Ureter (tissue), 1 donor: ENCODE measurements at regions not wholly inside any gene's neighbourhood (a gene's known extent, or its start where the extent isn't known, plus 50 kb on each side); places are given as distances from the start of the nearest gene placed in this dataset.

Source experiments
- DNase-seq: peaks from one replicate; pipeline ENCODE4 v3.0.0-alpha.2; 2020; ENCODE audit warnings: low spot score
- donor health status: DM: yes; HTN: yes; CAD: no.

DNA sequence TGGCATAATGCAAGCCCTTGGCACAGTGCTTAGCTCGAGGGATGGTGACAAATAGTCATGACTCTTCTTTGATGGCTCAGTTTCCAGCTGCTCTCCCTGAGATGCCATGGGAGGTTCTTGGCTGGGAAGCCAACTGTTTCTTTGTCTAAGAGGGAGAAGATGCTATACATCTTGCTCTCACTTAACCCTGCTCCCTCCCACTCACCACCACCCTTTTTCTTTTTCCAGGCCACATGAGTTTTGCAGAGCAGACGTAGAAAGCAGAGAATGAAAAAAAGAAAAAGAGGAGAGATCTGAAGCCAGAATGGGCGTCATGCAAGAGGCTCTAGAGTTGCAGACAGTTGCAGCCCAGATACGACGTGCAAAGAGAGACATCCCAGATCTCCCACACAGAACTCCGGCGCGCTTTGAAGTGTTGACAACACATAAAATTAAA is 160.5 kb downstream of the FGF18 start:
- no peak for DNase-seq

DNA sequence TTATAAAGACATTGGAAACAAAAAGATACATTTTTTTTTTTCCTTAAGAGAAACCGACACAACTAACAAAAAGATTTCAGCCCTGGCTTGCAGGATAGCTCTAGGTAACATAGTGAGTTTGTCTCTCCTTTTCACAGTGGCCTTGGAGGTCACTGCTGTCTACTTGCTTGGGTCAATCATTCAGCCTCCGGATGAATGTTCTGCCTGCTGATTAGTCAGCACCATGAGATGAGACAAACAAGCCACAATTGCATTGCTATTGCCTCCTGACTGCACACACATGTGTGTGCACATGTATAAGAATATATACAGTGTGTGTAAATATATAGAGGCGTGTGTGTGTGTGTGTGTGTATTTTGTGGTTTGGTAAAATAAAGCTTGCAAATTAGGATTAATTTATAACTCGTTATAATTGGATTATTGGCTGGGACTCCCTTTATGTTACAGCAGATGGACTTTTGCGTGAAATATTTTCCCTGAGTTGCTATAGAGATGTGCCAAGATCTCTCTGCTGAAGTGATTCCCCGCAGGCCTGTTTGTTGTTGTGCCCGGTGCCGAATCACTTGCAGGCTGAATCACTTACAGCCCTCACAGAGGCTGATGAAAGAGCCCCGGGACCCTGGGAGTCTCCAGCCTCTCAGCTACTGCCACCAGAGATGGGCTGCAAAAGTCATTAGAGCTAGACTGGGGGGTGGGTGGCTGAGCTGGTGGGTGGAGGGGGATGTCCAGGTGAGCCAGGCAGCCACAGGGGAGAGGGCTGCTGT is 161.2 kb downstream of the FGF18 start:
- no peak for DNase-seq

DNA sequence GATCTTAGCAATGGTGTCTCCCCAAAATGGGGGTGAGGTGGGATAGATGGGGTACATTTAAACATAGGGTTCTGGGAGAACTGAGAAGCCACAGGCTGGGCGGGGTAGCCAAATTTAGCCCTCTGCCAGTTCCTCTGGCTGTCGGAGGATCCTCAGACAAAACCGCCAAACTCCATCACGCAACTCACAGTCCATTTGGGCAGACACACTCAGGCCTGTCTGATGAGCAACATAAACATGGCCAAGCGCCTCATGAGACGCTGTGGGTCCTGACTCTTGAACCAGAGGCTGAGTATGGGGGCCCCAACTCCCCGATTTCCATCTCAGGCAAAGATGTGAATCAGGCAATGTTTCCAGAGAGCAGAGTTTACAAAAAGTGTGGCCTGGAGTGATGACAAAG is 162.3 kb downstream of the FGF18 start:
- no peak for DNase-seq

DNA sequence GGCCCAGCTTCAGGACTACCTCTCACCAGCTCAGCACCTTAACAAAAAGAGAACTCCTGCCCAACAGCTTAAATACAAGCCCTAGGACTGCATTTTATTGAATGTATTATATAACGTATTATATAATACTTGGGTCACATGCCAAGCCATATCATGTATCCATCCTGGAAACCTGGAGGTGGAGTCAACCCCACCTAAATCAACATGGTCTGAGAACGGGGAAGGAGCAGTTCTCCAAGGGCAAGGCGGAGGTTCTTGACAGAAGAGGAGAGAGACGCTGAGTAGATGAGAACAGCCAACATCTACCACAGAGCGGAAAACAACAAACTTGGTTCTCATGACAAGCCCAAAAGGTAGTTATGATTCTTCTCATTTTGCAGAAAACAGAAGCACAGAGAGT is 163.4 kb downstream of the FGF18 start:
- no peak for DNase-seq

DNA sequence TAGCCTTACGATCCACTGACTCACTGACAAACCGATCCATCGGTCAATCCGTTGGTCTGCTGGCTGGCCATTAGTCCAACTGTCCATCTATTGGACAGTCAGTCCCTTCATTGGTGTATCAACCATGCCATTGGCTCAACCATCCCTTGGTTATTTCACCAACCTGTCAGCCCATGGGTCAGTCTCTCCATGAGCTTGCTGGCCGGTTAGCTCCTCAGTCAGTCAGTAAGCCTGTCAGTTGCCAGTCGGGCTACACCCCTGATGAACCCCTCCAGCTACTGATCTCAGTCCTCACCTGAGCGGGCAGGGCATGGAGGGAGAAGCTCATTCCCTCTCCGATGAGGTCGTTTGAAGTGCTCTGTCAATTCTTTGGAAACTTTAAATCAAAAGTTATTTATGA is 166.5 kb downstream of the FGF18 start:
- DNase-seq = no peak

DNA sequence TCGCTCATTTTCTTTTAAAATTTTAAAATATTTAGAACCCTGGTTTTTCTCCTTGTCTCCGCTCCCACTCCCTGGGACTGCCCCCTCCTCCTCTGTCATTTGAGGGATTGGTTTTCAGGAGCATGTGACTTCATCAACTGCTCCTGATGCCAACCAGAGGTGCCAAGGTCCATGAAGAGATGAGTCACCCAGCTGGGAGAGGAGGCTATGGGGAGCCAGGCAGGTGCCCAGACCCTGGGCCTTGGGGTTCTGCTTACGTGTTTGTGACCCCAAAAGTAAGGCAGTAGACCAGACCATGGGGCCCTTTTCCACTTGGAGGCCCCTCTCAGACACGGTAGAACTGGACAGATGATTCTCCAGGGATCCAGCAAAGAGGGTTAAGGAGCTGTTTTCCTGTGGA is 167.0 kb downstream of the FGF18 start:
- DNase-seq = no peak

DNA sequence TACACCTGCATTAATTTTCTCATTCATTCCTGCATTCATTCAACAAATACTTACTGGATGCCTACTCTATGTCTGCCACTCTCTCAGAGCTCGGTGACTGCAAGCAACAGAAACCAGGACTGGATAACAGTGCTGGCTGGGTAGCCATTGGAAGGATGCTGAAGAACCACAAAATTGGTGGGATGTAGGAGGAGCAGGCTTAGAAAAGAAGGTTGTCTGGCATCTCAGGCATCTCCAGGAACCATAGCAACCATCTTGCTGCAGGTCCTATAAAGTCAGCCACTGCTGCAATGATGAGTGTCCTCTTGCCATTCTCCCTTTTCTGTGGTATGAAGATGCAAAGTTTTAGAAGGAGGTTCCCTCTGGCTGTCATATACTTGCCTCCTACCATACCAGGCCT is 168.6 kb downstream of the FGF18 start:
- DNase-seq = no peak

DNA sequence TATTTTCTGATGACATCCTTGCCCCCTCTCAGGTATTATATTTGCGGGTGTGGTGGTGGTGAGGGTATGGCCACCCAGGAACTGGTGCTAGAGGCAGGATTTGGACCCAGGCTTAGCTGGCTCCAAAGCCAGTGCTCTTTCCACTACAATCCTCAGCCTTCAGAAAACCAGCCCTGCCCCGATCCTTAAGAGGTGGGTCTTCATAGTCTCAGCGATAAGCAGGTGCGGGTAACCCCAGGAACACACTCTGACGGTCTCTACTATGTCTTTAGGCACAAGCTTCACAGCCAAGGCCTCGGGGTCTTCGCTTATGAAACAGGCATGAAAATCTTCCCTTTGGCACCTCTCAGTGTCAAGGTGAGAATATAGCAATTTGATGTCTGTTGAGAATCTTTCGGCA is 169.3 kb downstream of the FGF18 start:
- no peak for DNase-seq

DNA sequence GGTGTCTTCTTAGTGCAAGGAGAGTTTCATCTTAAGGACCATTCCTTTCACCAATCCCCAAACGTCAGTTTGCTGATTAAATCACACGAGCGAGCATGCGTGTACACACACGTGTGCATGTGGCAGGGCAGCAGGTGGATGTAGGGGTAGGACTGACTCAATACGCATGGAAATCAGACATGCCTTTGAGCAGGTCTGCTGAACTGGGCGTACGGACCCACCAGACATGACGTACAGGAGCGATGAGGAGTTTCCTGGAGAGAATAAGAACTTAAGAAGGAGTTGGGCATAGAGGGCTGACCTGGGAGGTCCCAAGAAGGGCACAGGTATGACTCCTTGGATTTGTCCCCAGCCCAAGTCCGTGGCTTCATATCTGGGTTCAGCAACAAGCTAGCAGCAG is 170.0 kb downstream of the FGF18 start:
- DNase-seq = no peak

DNA sequence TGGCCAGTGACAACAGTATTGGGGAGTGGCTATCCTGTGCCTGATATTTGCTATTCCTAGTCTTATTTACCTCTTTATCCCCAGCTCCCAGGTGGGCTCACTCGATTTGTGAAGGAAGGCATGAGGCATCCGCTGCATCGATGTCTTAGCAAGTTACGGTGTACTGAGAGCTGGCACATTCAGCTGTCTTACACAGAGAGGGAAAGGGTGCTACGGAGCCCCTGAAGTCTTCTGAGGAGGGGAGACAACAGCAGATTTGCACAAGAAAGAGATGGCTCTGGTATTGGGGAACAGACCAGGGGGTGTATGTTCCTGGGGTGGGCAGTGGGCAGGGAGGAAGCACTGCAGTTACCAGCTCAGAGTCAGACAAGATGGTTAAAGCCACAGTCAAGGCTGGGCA is 172.6 kb downstream of the FGF18 start:
- DNase-seq = no peak

DNA sequence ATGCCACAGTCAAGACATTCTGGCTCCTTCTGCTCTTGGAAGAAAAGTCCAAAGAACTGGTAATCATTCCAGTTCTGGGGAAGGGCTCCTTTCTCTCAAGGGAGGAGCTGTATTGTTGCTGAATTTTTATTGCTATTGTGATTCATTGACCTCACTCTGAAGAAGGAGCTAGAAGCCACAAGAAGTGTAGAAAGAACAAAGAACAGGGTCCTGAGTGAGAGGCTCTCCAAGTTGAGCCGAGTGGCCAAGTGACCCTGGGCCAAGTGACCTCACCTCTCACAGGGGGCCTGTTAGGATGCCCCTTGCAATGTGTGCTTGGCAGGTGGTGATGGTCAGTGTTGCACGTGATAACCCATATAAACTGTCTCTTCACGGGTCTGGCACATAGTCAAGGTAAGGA is 173.3 kb downstream of the FGF18 start:
- no peak for DNase-seq

DNA sequence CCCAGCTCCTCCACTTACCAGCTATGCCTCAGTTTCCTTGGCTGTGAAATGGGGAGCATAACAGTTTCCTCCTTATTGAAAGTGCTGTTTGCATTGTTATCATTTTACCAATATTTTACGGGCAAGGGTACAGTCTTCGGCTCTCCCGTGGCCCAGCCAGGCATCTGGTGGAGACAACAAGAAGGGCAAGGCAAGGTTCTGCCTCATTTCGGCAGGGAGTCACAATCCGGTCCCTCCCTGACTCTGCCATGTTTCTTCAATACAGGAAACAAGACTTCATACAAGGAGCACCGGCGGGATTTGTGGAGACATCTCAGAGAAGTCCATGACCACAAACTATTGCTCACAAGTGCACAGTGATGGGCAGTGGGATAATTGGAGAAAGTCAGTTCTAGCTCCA is 174.0 kb downstream of the FGF18 start:
- DNase-seq = no peak

DNA sequence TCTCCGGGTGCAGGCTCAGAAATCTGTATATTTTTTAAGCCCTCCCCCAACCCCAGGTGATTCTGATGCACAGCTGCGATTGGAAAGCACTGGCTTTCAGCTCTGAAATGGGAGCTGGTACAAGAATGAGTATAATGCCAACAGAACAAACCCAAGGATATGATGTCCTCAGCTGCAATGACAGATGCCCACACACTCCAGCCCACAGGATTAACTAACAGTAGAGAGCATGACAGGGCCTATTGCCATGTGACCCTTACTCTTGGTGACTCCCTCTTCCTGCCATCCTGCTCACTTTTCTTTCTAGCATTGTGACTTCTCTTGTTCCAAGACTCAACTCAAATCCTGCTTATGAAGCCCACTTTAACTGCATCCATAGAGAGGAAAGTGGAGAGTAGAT is 174.5 kb downstream of the FGF18 start:
- DNase-seq = no peak

DNA sequence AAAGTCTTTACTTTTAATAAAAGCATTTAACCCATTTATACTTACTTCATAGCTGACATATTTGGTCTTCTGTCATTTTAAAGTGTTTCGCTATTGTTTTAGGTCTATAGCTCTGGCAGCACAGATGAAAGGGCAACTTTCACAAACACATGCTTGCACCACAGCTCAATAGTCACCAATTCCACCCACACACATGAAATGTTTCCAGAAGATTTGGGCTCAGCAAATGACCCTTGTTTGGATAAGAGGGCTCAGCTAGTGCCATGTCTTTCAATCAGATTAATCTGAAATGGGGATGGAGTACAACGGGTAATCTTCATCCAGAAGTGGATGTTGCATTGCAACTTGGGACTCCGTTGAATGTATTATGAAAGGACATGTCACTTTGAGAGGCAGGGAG is 176.0 kb downstream of the FGF18 start:
- DNase-seq = no peak

DNA sequence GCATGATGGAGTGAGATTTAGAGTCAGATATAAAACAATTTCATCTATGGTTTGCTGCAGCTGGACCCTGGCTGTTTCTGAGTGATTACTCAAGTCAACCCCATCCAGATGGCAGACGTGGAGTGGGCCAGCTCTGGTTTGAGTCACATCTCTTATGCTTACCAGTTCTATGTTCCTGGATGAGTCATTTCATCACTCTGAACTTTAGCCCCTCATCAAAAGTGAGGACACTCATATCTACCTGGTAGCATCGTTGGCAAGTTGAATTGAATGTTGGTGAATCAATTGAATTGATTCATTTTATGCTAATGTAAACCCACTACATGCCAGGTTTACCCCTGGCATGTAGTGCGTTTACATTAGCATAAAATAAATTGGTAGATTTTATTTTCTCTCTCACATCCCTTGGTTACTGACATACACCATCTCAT is 176.4 kb downstream of the FGF18 start:
- DNase-seq = no peak

DNA sequence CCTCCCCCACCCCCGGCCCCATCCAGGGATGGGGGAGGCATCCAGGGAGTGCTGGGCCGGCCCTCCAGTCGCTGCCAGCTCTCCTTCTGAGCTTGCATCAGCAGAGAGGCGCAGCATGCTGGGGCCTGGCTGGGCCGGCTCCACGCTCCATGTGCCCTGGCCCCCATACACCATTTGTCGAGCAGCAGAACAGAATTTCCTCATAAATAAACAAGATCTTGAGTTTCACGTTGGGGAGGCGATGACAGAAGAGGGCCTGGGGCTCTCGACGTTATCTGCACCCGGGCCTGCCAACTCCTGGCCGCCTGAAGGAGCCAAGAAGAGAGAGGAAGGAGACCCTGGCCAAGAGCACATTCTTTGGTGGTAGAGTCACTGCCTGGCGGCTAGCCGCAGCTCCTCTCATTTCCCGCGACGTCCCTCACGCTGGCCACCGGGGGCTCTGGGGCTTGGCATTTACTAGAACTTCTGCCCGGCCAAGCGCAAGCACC is 177.0 kb downstream of the FGF18 start:
- DNase-seq = peak; percentile 44

DNA sequence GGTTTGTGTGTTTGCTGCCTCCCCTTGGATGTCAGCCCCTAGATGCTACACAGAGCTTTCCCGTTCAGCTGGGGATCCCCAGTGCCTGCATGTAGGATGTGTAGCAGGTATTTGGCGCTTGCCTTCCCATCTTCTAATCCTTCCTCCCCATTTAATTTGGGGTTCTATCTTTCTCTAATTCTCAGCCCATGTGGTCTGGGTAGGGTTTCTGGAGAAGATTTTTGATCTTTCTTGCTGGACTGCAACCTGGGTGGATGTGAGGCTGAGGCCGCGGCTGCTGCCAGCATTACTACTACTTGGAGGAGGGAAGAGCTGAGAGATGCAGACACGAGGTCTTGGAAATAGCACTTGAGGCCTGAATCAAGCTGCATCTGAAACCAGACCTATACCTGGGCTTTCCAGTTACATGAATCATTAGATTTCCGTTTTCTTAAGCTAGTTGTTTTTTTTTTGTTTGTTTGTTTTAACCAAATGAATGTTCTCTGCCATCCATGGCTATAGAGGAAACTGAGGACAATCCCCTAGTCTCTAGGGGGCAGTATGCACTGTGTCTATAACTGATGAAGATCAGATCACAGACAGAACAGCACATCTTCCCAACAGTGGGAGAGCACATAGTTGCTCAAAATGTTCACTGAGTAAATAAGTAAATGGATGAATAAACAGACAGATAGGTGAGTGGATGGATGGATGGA is 178.6 kb downstream of the FGF18 start:
- DNase-seq = peak; percentile 30

DNA sequence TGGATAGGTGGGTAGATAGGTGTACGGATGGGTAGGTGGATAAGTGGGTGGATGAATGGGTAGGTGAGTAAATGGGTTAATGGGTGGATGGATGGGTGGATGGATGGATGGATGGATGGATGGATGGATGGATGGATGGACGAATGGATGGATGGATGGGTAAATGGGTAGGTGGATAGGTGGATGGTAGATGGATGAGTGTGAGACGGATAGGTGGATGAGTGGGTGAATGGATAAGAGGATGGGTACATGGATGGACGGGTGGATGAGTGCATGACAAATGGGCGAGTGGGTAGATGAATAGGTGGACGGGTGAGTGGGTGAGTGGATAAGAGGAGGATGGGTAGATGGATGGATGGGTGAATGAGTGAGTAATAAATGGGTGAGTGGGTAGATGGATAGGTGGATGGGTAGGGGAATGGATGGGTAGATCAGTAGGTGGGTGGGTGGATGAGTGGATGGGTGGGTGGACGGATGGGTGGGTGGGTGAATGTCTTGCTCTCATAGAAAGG is 179.2 kb downstream of the FGF18 start:
- DNase-seq = no peak

DNA sequence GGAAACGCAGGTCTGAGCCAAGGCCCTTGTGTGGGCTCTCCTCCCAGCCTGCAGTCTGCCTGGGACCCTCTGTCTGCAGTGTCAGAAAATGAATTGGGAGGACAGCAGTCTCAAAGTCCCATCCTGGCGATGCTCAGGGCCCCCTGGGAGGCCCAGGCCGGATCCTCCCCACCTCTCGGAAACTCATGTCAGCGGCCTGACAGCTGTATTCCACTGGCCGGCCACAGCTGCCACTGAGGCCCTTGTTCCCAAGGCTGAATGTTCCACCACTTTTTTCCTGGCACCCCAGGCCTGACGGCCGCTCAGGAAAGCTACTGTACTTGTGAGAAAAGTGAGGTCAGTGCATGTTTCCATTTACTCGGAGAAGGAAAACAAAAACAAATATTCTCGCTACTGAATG is 180.0 kb downstream of the FGF18 start:
- no peak for DNase-seq

DNA sequence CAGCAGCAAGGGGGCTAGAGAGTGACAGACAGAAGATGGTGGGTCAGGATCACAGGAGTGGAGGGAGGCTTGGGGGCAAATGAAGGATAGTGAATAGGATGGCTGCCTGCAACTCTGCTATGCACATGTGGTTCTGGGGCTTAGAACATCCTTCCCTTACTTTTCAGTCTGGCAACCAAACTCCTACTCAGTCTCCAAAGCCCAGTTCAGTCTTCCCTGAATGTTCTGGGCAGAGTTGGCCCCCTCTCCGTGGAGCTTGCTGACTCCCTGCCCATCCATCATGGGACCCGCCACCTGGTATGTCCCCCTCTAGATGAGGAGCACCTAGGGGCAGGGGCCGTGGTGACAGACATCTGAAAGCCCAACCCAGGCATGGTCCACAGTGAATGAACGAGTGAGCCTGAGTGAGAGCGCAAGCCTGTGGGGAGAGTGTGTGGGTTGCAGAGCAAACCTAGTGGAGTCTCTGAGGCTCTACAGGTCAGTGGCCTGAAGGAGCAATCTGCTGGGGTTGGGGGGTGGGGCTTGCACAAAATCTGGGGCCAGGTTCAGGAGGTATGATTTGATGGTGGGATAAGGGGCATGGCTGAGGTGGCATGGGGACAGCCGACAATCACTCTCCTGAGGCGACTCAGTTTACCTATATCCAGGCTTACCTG is 180.6 kb downstream of the FGF18 start:
- DNase-seq = no peak

DNA sequence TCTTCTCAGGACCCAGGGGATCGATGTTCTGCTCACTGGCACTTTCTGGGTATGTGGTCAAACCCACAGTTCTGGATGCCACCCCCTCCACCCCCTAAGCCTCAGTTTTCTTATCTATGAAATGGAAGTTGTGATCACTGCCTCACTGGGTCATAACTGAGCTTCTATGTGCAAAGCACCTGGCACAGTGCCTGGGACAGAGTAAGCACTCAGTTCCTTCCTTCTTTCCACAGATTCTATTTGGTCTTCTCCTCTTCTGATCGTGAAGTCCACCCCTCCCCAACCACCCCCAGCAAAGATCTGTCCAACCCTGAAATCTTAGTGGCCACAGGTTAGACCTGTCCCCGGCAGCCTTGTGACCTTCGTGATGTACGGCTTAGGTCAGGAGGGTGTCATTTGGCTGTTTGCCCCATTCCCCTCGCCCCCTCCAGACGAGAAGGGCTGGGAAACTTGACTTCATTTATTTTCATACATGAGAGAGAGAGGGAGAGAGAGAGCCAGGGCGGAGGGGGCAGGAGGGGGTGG is 181.4 kb downstream of the FGF18 start:
- peak; percentile 41 for DNase-seq

DNA sequence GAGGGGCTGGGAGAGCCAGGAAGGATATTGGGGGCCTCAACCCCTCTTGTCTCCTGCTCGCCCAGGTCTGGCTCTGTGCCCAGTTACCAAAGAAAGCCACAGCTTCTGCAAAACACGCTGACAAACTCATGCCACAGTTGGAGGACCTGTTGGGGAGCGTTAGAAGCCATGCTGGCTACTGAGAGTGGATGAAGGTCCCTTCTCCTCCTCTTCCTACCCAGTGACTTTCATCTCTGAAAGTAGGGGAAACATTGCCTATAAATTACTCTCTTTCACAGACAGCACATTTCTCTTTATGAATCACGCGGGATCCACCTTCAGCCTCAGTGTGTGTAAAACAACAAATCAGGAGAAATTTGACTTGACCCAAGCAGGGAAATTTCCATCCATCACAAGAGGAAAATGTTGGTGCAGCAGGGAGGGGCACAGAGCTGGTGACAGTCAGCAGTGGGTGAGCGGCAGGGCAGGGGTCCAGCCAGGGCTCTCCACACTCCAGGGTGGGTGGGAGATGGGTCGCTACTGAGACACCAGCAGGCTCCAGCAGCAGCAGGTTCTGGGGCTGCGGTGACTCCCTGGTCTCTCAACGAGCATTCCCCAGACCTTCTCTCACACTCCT is 181.9 kb downstream of the FGF18 start:
- DNase-seq = peak; percentile 37
